H1 (cell line): ENCODE measurements at regions not wholly inside any gene's neighbourhood (a gene's known extent, or its start where the extent isn't known, plus 50 kb on each side); places are given as distances from the start of the nearest gene placed in this dataset.

ENCODE experiments used
- ATF2 ChIP-seq: IDR thresholded peaks from 2 replicates; pipeline ENCODE4 v1.6.1; 2012; ENCODE audit warnings: low read length, inconsistent platforms
- CBX8 ChIP-seq: fragments of 300-800, 300-1000 bp; sonication (generic); IDR thresholded peaks from 2 replicates; pipeline ENCODE4 v1.7.1; 2016; ENCODE audit warnings: low read depth, low read length, borderline replicate concordance
- CREB1 ChIP-seq: IDR thresholded peaks from 2 replicates; pipeline ENCODE4 v1.6.1; 2012; ENCODE audit warnings: inconsistent platforms
- CTCF ChIP-seq, 3 experiments: IDR thresholded peaks; 1 replicate in 2 of 3; 2 replicates in 1 of 3; pipeline versions ENCODE4 v1.5.1 to v1.6.1; 2011; ENCODE audit warnings: low read length in 3 of 3, mild to moderate bottlenecking in 3 of 3, inconsistent platforms in 2 of 3, low read depth in 1 of 3, moderate library complexity in 1 of 3; ENCODE audit not compliant: insufficient read depth in 1 of 3; ENCODE audit errors: control extremely low read depth in 1 of 3
- EZH2 ChIP-seq: fragments of 200-600 bp; sonication (generic); IDR thresholded peaks from 2 replicates; pipeline ENCODE4 v1.7.1; 2012; ENCODE audit warnings: low read depth, mild to moderate bottlenecking, moderate library complexity, low read length, inconsistent platforms; ENCODE audit not compliant: severe bottlenecking
- GABPA ChIP-seq: IDR thresholded peaks from 2 replicates; pipeline ENCODE4 v1.6.1; 2011; ENCODE audit warnings: mild to moderate bottlenecking, low read length, moderate library complexity, borderline replicate concordance; ENCODE audit not compliant: insufficient read depth
- KDM1A ChIP-seq: fragments of 200-600, 300-600 bp; sonication (generic); IDR thresholded peaks from 2 replicates; pipeline ENCODE4 v1.7.1; 2016; ENCODE audit warnings: mild to moderate bottlenecking, low read length, borderline replicate concordance
- POLR2A ChIP-seq, 2 experiments: IDR thresholded peaks; 1 replicate in 1 of 2; 2 replicates in 1 of 2; pipeline ENCODE4 v1.6.1; 2011; ENCODE audit warnings: low read depth in 2 of 2, low read length in 2 of 2, mild to moderate bottlenecking in 2 of 2; ENCODE audit errors: control extremely low read depth in 1 of 2
- POLR2AphosphoS5 ChIP-seq: IDR thresholded peaks from 2 replicates; pipeline ENCODE4 v1.6.1; 2011; ENCODE audit warnings: low read depth, low read length
- RFX5 ChIP-seq: IDR thresholded peaks from 2 replicates; pipeline ENCODE4 v1.6.1; 2011; ENCODE audit warnings: low read depth, low read length, improper control_type of control experiment, borderline replicate concordance
- RNF2 ChIP-seq: fragments of 200-900, 300-1000 bp; sonication (generic); IDR thresholded peaks from 2 replicates; pipeline ENCODE4 v1.7.1; 2016; ENCODE audit warnings: borderline replicate concordance, low read depth, mild to moderate bottlenecking, antibody characterized with exemption, low read length; ENCODE audit not compliant: poor library complexity, severe bottlenecking; ENCODE audit errors: missing control alignments
- SIN3A ChIP-seq, 2 experiments: IDR thresholded peaks in 1 of 2; conservative IDR thresholded peaks in 1 of 2; 2 replicates each; pipeline ENCODE4 v1.6.1; 2011 to 2012; ENCODE audit warnings: low read length in 2 of 2, improper control_type of control experiment in 1 of 2, low read depth in 1 of 2, mild to moderate bottlenecking in 1 of 2
- SP1 ChIP-seq: IDR thresholded peaks from 2 replicates; pipeline ENCODE4 v1.6.1; 2011; ENCODE audit warnings: low read depth, low read length
- USF2 ChIP-seq: IDR thresholded peaks from 2 replicates; pipeline ENCODE4 v1.6.1; 2011; ENCODE audit warnings: low read length, improper control_type of control experiment

- TF ChIP-seq POLR2AphosphoS5 (no peak), CTCF (IDR thresholded peaks at IDR 0.05; ENCODE audit: control extremely low read depth in 1 of 3, insufficient read depth in 1 of 3, low read depth in 1 of 3, low read length in 3 of 3) (no peak), USF2 (no peak), POLR2A (IDR thresholded peaks at IDR 0.05; ENCODE audit: control extremely low read depth in 1 of 2, low read depth in 2 of 2, low read length in 2 of 2) (no peak), CBX8 (no peak), EZH2 (no peak), RNF2 (no peak), GABPA (no peak), ATF2 (no peak), RFX5 (no peak), KDM1A (no peak), SIN3A (conservative IDR thresholded peaks at IDR 0.05 in 1 of 2, IDR thresholded peaks at IDR 0.05 in 1 of 2; ENCODE audit: low read depth in 1 of 2, low read length in 2 of 2) (no peak), SP1 (no peak), CREB1 (no peak)
These were observed 116.9 kb upstream of the SCN7A start for GRCh38 chr2:166610913-166611305.
